ENCODE measurements at regions not wholly inside any gene's neighbourhood (a gene's known extent, or its start where the extent isn't known, plus 50 kb on each side); places are given as distances from the start of the nearest gene placed in this dataset.

- TF ChIP-seq CTCF (IDR thresholded peaks at IDR 0.05), result no peak
- TF ChIP-seq POLR2AphosphoS5 (IDR thresholded peaks at IDR 0.05), result no peak
- TF ChIP-seq POLR2A (IDR thresholded peaks at IDR 0.05), result no peak
Observed at GRCh38 chr2:12303181-12304030, 413.3 kb upstream of the TRIB2 start.
